Transverse colon (tissue), 3 donors: ENCODE measurements at regions not wholly inside any gene's neighbourhood (a gene's known extent, or its start where the extent isn't known, plus 50 kb on each side); places are given as distances from the start of the nearest gene placed in this dataset.

Experiments
- EP300 ChIP-seq: sonication (generic); formaldehyde crosslinking; IDR thresholded peaks from one replicate; pipeline ENCODE4 v1.6.1; 2017; ENCODE audit warnings: antibody characterized with exemption, low read depth
- POLR2A ChIP-seq: fragments of 450-650 bp; IDR thresholded peaks from one replicate; pipeline ENCODE4 v1.6.1; 2016; ENCODE audit warnings: antibody characterized with exemption, mild to moderate bottlenecking, moderate library complexity
- TF ChIP-seq, protein P1 (sequence below), 5 experiments: fragments of 200-600 bp in 3 of 5; fragments of 450-650 bp in 2 of 5; sonication (generic) in 3 of 5; IDR thresholded peaks; 1 replicate in 2 of 5; 2 replicates in 3 of 5; pipeline ENCODE4 v1.5.1; 2016 to 2017; ENCODE audit warnings: antibody characterized with exemption in 5 of 5, inconsistent platforms in 3 of 5, mild to moderate bottlenecking in 2 of 5, moderate library complexity in 1 of 5

DNA sequence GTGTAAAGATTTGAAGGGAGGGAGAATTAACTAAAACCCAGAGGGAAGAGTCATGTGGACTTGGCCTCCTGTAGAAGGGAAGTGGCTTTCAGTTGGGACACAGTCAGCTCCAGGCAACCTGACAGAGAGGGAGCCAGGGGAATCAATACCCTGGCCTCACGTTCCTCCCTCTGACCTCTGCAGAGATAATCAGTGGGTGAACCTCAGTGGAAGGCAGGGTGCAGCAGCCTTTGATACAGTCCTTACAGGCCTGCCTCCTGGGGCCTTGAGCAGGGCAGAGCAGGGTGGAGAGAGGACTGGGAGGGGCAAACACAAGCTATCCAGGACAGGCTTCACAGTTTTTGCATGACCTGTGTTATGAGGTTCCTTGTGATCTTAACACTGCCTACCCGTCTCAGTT lies 61.9 kb upstream of the GPBP1 start:
- TF ChIP-seq, protein P1, sequence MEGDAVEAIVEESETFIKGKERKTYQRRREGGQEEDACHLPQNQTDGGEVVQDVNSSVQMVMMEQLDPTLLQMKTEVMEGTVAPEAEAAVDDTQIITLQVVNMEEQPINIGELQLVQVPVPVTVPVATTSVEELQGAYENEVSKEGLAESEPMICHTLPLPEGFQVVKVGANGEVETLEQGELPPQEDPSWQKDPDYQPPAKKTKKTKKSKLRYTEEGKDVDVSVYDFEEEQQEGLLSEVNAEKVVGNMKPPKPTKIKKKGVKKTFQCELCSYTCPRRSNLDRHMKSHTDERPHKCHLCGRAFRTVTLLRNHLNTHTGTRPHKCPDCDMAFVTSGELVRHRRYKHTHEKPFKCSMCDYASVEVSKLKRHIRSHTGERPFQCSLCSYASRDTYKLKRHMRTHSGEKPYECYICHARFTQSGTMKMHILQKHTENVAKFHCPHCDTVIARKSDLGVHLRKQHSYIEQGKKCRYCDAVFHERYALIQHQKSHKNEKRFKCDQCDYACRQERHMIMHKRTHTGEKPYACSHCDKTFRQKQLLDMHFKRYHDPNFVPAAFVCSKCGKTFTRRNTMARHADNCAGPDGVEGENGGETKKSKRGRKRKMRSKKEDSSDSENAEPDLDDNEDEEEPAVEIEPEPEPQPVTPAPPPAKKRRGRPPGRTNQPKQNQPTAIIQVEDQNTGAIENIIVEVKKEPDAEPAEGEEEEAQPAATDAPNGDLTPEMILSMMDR (IDR thresholded peaks at IDR 0.05), result no peak
- no peak for TF ChIP-seq EP300
- TF ChIP-seq POLR2A, result no peak
